VCaP (cell line): ENCODE measurements at regions not wholly inside any gene's neighbourhood (a gene's known extent, or its start where the extent isn't known, plus 50 kb on each side); places are given as distances from the start of the nearest gene placed in this dataset.

Experiments used
- H3K27ac ChIP-seq: fragments of 450-650 bp; 2 replicates; pipeline ENCODE4 v1.5.1; 2017
- TF ChIP-seq, protein P1 (sequence below): fragments of 450-650 bp; conservative IDR thresholded peaks from 2 replicates; pipeline ENCODE4 v1.5.1; 2017; ENCODE audit warnings: mild to moderate bottlenecking, moderate library complexity

- TF ChIP-seq, protein P1, sequence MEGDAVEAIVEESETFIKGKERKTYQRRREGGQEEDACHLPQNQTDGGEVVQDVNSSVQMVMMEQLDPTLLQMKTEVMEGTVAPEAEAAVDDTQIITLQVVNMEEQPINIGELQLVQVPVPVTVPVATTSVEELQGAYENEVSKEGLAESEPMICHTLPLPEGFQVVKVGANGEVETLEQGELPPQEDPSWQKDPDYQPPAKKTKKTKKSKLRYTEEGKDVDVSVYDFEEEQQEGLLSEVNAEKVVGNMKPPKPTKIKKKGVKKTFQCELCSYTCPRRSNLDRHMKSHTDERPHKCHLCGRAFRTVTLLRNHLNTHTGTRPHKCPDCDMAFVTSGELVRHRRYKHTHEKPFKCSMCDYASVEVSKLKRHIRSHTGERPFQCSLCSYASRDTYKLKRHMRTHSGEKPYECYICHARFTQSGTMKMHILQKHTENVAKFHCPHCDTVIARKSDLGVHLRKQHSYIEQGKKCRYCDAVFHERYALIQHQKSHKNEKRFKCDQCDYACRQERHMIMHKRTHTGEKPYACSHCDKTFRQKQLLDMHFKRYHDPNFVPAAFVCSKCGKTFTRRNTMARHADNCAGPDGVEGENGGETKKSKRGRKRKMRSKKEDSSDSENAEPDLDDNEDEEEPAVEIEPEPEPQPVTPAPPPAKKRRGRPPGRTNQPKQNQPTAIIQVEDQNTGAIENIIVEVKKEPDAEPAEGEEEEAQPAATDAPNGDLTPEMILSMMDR, result no peak
Observed at GRCh38 chr9:26301659-26302058, 590.9 kb downstream of the CAAP1 start.

DNA sequence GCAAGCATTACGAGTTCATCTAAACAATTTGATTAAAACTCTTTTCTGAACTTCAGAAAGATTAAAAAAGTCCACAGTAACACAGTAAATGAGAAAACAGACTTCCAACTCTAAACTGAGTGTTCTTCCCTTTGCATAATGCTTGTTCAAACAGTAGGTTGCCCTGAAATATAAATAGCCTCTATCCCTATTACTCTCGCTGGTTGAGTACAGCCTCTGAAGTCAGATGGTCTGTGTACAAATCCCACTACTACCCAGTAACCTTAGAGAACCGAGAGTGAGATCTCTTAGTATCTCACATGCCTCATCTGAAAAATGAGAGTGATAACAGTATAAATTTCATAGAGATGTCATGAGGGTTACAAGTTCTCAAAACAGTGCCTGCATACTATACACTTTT is 591.6 kb downstream of the CAAP1 start:
- H3K27ac ChIP-seq, result no peak overlapping the region
- TF ChIP-seq, protein P1, result no peak

More at GRCh38 chr9:26301659-26302058, 590.9 kb downstream of the CAAP1 start:
- no peak overlapping the region for H3K27ac ChIP-seq

- H3K27ac ChIP-seq, result no peak overlapping the region
- TF ChIP-seq, protein P1, result no peak
Observed at GRCh38 chr9:26296910-26297572, 595.6 kb downstream of the CAAP1 start.

DNA sequence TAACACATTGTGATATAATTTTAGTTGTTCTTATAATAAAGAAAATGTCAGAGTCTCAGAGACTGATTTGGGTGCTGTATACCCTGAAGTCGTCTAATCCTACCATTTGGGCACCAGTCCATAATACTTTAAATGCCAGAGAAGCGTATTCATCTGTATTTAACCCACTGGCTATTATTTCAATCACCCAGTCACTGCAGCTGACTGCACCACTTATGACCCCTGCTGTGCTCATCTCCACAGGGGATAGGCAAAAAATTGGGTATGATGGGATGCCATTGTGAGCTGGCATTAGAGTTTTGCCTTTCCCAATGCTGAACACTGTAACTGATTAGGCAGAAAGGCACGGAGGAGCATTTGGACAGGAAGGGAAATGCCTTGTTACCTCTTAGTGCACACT is 599.7 kb downstream of the CAAP1 start:
- no peak overlapping the region for H3K27ac ChIP-seq

DNA sequence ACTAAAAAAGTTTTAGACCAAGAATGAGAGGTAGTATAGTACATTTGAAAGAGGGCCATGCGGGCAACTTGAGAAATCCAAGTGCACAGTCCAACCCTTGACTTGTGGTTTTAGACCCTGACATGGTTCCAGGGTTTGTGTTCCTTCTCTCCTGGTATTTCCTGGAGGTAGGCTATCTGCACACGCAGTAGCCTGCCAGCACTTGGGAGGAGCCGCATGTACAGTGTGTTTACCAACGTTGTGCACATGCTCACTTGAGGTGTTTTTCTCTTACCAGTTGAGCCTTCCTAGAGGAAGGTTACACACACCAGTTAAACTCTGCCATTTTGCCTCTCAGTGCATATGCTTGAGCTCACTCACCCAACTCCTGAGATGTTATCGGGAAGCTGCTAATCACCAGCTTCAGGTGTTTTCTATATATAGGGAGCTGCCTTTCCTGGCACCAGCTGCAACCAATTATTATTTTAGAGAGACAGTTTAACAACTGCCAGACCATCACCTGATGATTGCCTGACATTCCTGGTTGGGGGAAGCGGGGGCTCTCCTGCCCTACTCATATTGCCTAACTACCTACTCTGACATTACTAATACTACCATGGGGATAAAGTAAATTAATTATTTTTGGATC is 593.4 kb upstream of the TUSC1 start:
- TF ChIP-seq, protein P1, result no peak

More for the DNA sequence above, 599.7 kb downstream of the CAAP1 start:
- TF ChIP-seq, protein P1, result no peak

DNA sequence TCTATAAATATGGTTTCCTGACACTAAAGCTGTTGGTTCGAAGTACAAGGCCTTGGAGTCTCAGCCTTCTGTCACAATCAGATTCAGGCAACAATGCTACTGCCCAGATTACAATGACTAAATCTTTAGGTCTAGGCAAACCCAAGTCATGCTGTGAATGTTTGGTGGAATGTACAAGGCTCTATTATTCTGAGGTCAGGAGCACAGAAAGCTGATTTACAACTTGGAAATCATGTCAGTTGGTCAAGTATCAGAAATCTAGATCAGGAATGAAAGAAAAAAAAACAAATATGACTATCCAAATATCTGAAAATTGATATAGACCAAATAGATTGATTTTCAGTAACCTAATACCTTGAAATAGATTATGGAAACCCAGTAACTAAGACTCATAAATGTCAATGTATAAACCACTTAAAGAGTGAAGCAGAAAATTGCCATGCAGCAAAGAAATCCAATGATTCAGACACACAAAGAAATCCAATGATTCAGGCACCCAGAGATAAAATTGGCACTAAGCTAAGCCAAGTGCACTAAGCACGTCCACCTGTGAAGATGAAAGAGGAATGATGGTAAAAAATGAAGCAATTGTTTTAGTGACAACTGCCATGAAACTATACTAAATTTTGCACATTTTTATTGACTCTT is 588.0 kb upstream of the TUSC1 start:
- no peak overlapping the region for H3K27ac ChIP-seq
- TF ChIP-seq, protein P1, result no peak

More for the DNA sequence above, 593.4 kb upstream of the TUSC1 start:
- no peak overlapping the region for H3K27ac ChIP-seq
